ENCODE measurements at regions not wholly inside any gene's neighbourhood (a gene's known extent, or its start where the extent isn't known, plus 50 kb on each side); places are given as distances from the start of the nearest gene placed in this dataset.
A peak's percentile ranks its signal among the peaks of the same experiment; 100 is the strongest.

- Histone ChIP-seq H3K4me3 (ENCODE audit: low read length) (no peak overlapping the region), H3K27me3 (ENCODE audit: control insufficient read depth, insufficient read depth, low read length) (peaks cover 51% of the 10 kb centered on the region), H3K36me3 (ENCODE audit: insufficient read depth, low read length) (no peaks in the 10 kb centered on the region), H3K9me3 (replicated peaks; ENCODE audit: low read length) (no peaks in the 10 kb centered on the region), H3K4me2 (ENCODE audit: low read length) (no peak overlapping the region), H3K4me1 (ENCODE audit: control insufficient read depth, insufficient read depth, low read length) (peaks cover 18% of the 10 kb centered on the region), H3K9ac (ENCODE audit: low read depth, low read length) (no peak overlapping the region)
These were observed 212.8 kb upstream of the GYPA start for GRCh38 chr4:144353292-144353691.

GRCh38 chr4:144355811-144356757, 215.6 kb upstream of the GYPA start:
- Histone ChIP-seq H3K9ac (ENCODE audit: low read depth, low read length) (no peak overlapping the region), H3K27me3 (ENCODE audit: control insufficient read depth, insufficient read depth, low read length) (peaks cover 78% of the 10 kb centered on the region), H3K4me2 (ENCODE audit: low read length) (peak overlapping the region; percentile 27), H3K9me3 (replicated peaks; ENCODE audit: low read length) (no peaks in the 10 kb centered on the region), H3K36me3 (ENCODE audit: insufficient read depth, low read length) (no peaks in the 10 kb centered on the region), H3K4me3 (ENCODE audit: low read length) (no peak overlapping the region), H3K4me1 (ENCODE audit: control insufficient read depth, insufficient read depth, low read length) (peaks cover 14% of the 10 kb centered on the region)

- no peaks in the 10 kb centered on the region for H3K9me3 ChIP-seq (replicated peaks; ENCODE audit: low read length)
- H3K36me3 ChIP-seq (ENCODE audit: insufficient read depth, low read length) = no peaks in the 10 kb centered on the region
- no peak overlapping the region for H3K4me2 ChIP-seq (ENCODE audit: low read length)
- H3K27me3 ChIP-seq (ENCODE audit: control insufficient read depth, insufficient read depth, low read length) = peaks cover 87% of the 10 kb centered on the region
- H3K4me3 ChIP-seq (ENCODE audit: low read length) = no peak overlapping the region
- peaks cover 14% of the 10 kb centered on the region for H3K4me1 ChIP-seq (ENCODE audit: control insufficient read depth, insufficient read depth, low read length)
- H3K9ac ChIP-seq (ENCODE audit: low read depth, low read length) = no peak overlapping the region
These were observed 216.4 kb upstream of the GYPA start for GRCh38 chr4:144356941-144357381.

GRCh38 chr4:144357975-144358374, 217.5 kb upstream of the GYPA start:
- Histone ChIP-seq H3K4me1 (ENCODE audit: control insufficient read depth, insufficient read depth, low read length) (peaks cover 14% of the 10 kb centered on the region), H3K9me3 (replicated peaks; ENCODE audit: low read length) (no peaks in the 10 kb centered on the region), H3K4me2 (ENCODE audit: low read length) (no peak overlapping the region), H3K4me3 (ENCODE audit: low read length) (no peak overlapping the region), H3K9ac (ENCODE audit: low read depth, low read length) (no peak overlapping the region), H3K36me3 (ENCODE audit: insufficient read depth, low read length) (no peaks in the 10 kb centered on the region), H3K27me3 (ENCODE audit: control insufficient read depth, insufficient read depth, low read length) (peaks cover 90% of the 10 kb centered on the region)

- peaks cover 14% of the 10 kb centered on the region for H3K4me1 ChIP-seq (ENCODE audit: control insufficient read depth, insufficient read depth, low read length)
- H3K4me3 ChIP-seq (ENCODE audit: low read length) = no peak overlapping the region
- H3K27me3 ChIP-seq (ENCODE audit: control insufficient read depth, insufficient read depth, low read length) = peaks cover 80% of the 10 kb centered on the region
- H3K9me3 ChIP-seq (replicated peaks; ENCODE audit: low read length) = no peaks in the 10 kb centered on the region
- no peak overlapping the region for H3K4me2 ChIP-seq (ENCODE audit: low read length)
- no peaks in the 10 kb centered on the region for H3K36me3 ChIP-seq (ENCODE audit: insufficient read depth, low read length)
- H3K9ac ChIP-seq (ENCODE audit: low read depth, low read length) = no peak overlapping the region
These were observed 219.8 kb upstream of the GYPA start for GRCh38 chr4:144360146-144360793.

GRCh38 chr4:144362366-144362765, 221.8 kb upstream of the GYPA start:
- Histone ChIP-seq H3K4me3 (ENCODE audit: low read length) (no peak overlapping the region), H3K4me2 (ENCODE audit: low read length) (no peak overlapping the region), H3K27me3 (ENCODE audit: control insufficient read depth, insufficient read depth, low read length) (peaks cover 77% of the 10 kb centered on the region), H3K9ac (ENCODE audit: low read depth, low read length) (no peak overlapping the region), H3K36me3 (ENCODE audit: insufficient read depth, low read length) (no peaks in the 10 kb centered on the region), H3K4me1 (ENCODE audit: control insufficient read depth, insufficient read depth, low read length) (no peaks in the 10 kb centered on the region), H3K9me3 (replicated peaks; ENCODE audit: low read length) (no peaks in the 10 kb centered on the region)

- Histone ChIP-seq H3K4me2 (ENCODE audit: low read length) (no peak overlapping the region), H3K4me3 (ENCODE audit: low read length) (no peak overlapping the region), H3K36me3 (ENCODE audit: insufficient read depth, low read length) (no peaks in the 10 kb centered on the region), H3K9me3 (replicated peaks; ENCODE audit: low read length) (no peaks in the 10 kb centered on the region), H3K4me1 (ENCODE audit: control insufficient read depth, insufficient read depth, low read length) (no peaks in the 10 kb centered on the region), H3K27me3 (ENCODE audit: control insufficient read depth, insufficient read depth, low read length) (peaks cover 67% of the 10 kb centered on the region), H3K9ac (ENCODE audit: low read depth, low read length) (no peak overlapping the region)
These were observed 223.4 kb upstream of the GYPA start for GRCh38 chr4:144363890-144364289.

GRCh38 chr4:144366425-144366824, 225.9 kb upstream of the GYPA start:
- no peak overlapping the region for H3K4me2 ChIP-seq (ENCODE audit: low read length)
- no peaks in the 10 kb centered on the region for H3K36me3 ChIP-seq (ENCODE audit: insufficient read depth, low read length)
- no peaks in the 10 kb centered on the region for H3K4me1 ChIP-seq (ENCODE audit: control insufficient read depth, insufficient read depth, low read length)
- peaks cover 53% of the 10 kb centered on the region for H3K27me3 ChIP-seq (ENCODE audit: control insufficient read depth, insufficient read depth, low read length)
- no peak overlapping the region for H3K4me3 ChIP-seq (ENCODE audit: low read length)
- H3K9ac ChIP-seq (ENCODE audit: low read depth, low read length) = no peak overlapping the region
- no peaks in the 10 kb centered on the region for H3K9me3 ChIP-seq (replicated peaks; ENCODE audit: low read length)

- H3K27me3 ChIP-seq (ENCODE audit: control insufficient read depth, insufficient read depth, low read length) = peaks cover 46% of the 10 kb centered on the region
- no peak overlapping the region for H3K4me3 ChIP-seq (ENCODE audit: low read length)
- no peak overlapping the region for H3K9ac ChIP-seq (ENCODE audit: low read depth, low read length)
- no peaks in the 10 kb centered on the region for H3K4me1 ChIP-seq (ENCODE audit: control insufficient read depth, insufficient read depth, low read length)
- H3K9me3 ChIP-seq (replicated peaks; ENCODE audit: low read length) = no peaks in the 10 kb centered on the region
- no peaks in the 10 kb centered on the region for H3K36me3 ChIP-seq (ENCODE audit: insufficient read depth, low read length)
- no peak overlapping the region for H3K4me2 ChIP-seq (ENCODE audit: low read length)
These were observed 231.0 kb upstream of the GYPA start for GRCh38 chr4:144371485-144371884.

- H3K4me2 ChIP-seq (ENCODE audit: low read length) = no peak overlapping the region
- no peaks in the 10 kb centered on the region for H3K9me3 ChIP-seq (replicated peaks; ENCODE audit: low read length)
- H3K4me1 ChIP-seq (ENCODE audit: control insufficient read depth, insufficient read depth, low read length) = no peaks in the 10 kb centered on the region
- no peak overlapping the region for H3K4me3 ChIP-seq (ENCODE audit: low read length)
- H3K27me3 ChIP-seq (ENCODE audit: control insufficient read depth, insufficient read depth, low read length) = peaks cover 58% of the 10 kb centered on the region
- H3K36me3 ChIP-seq (ENCODE audit: insufficient read depth, low read length) = no peaks in the 10 kb centered on the region
- H3K9ac ChIP-seq (ENCODE audit: low read depth, low read length) = no peak overlapping the region
These were observed 233.5 kb upstream of the GYPA start for GRCh38 chr4:144374065-144374464.

GRCh38 chr4:144376866-144377265, 236.3 kb upstream of the GYPA start:
- H3K9me3 ChIP-seq (replicated peaks; ENCODE audit: low read length) = no peaks in the 10 kb centered on the region
- no peak overlapping the region for H3K4me2 ChIP-seq (ENCODE audit: low read length)
- no peak overlapping the region for H3K4me3 ChIP-seq (ENCODE audit: low read length)
- no peaks in the 10 kb centered on the region for H3K4me1 ChIP-seq (ENCODE audit: control insufficient read depth, insufficient read depth, low read length)
- no peak overlapping the region for H3K9ac ChIP-seq (ENCODE audit: low read depth, low read length)
- no peaks in the 10 kb centered on the region for H3K36me3 ChIP-seq (ENCODE audit: insufficient read depth, low read length)
- peaks cover 51% of the 10 kb centered on the region for H3K27me3 ChIP-seq (ENCODE audit: control insufficient read depth, insufficient read depth, low read length)
